ENCODE measurements at regions not wholly inside any gene's neighbourhood (a gene's known extent, or its start where the extent isn't known, plus 50 kb on each side); places are given as distances from the start of the nearest gene placed in this dataset.
A peak's percentile ranks its signal among the peaks of the same experiment; 100 is the strongest.

- ATAC-seq: no peak
- Mint-ChIP-seq H3K36me3 (ENCODE audit: low read depth) (peaks cover 5% of the 10 kb centered on the region), H3K27me3 (no peaks in the 10 kb centered on the region), H3K4me3 (peak overlapping the region; percentile 86), H3K4me1 (peaks cover 11% of the 10 kb centered on the region), H3K27ac (peak overlapping the region; percentile 100)
- no peaks in the 10 kb centered on the region for H3K9me3 ChIP-seq (ENCODE audit: control insufficient read depth, low read length, poor library complexity, severe bottlenecking)
- no peak for DNase-seq
Measured at GRCh38 chr14:22488522-22489243, 100.3 kb downstream of the DAD1 start.

- peak overlapping the region; percentile 100 for H3K27ac Mint-ChIP-seq
- ATAC-seq (no peak), DNase-seq (no peak)
- H3K27me3 Mint-ChIP-seq: no peaks in the 10 kb centered on the region
- H3K9me3 ChIP-seq (ENCODE audit: control insufficient read depth, low read length, poor library complexity, severe bottlenecking): no peaks in the 10 kb centered on the region
- peaks cover 5% of the 10 kb centered on the region for H3K36me3 Mint-ChIP-seq (ENCODE audit: low read depth)
- H3K4me3 Mint-ChIP-seq: peak overlapping the region; percentile 86
- H3K4me1 Mint-ChIP-seq: peaks cover 8% of the 10 kb centered on the region
Measured at GRCh38 chr14:22487941-22488340, 101.1 kb downstream of the DAD1 start.

GRCh38 chr14:22487401-22487800 is 101.6 kb downstream of the DAD1 start:
- Mint-ChIP-seq H3K27me3 (no peaks in the 10 kb centered on the region), H3K4me1 (peaks cover 8% of the 10 kb centered on the region), H3K27ac (peak overlapping the region; percentile 32), H3K4me3 (peak overlapping the region; percentile 86), H3K36me3 (ENCODE audit: low read depth) (peaks cover 5% of the 10 kb centered on the region)
- ATAC-seq (no peak), DNase-seq (no peak)
- H3K9me3 ChIP-seq (ENCODE audit: control insufficient read depth, low read length, poor library complexity, severe bottlenecking): no peaks in the 10 kb centered on the region

- DNase-seq (no peak), ATAC-seq (no peak)
- no peaks in the 10 kb centered on the region for H3K27me3 Mint-ChIP-seq
- H3K27ac Mint-ChIP-seq: peak overlapping the region; percentile 32
- H3K36me3 Mint-ChIP-seq (ENCODE audit: low read depth): peaks cover 5% of the 10 kb centered on the region
- peak overlapping the region; percentile 76 for H3K4me3 Mint-ChIP-seq
- no peaks in the 10 kb centered on the region for H3K9me3 ChIP-seq (ENCODE audit: control insufficient read depth, low read length, poor library complexity, severe bottlenecking)
- H3K4me1 Mint-ChIP-seq: peaks cover 5% of the 10 kb centered on the region
Measured at GRCh38 chr14:22486675-22487074, 102.3 kb downstream of the DAD1 start.

- Mint-ChIP-seq H3K27ac (peak overlapping the region; percentile 24), H3K27me3 (no peaks in the 10 kb centered on the region), H3K36me3 (ENCODE audit: low read depth) (peaks cover 1% of the 10 kb centered on the region), H3K4me3 (peak overlapping the region; percentile 65), H3K4me1 (peaks cover 1% of the 10 kb centered on the region)
- ATAC-seq (no peak), DNase-seq (no peak)
- no peaks in the 10 kb centered on the region for H3K9me3 ChIP-seq (ENCODE audit: control insufficient read depth, low read length, poor library complexity, severe bottlenecking)
Measured at GRCh38 chr14:22485649-22486048, 103.4 kb downstream of the DAD1 start.

- H3K4me1 Mint-ChIP-seq: no peaks in the 10 kb centered on the region
- H3K4me3 Mint-ChIP-seq: no peak overlapping the region
Measured at GRCh38 chr14:22485178-22485577, 103.8 kb downstream of the DAD1 start.

GRCh38 chr14:22484632-22485031 is 104.4 kb downstream of the DAD1 start:
- H3K36me3 Mint-ChIP-seq (ENCODE audit: low read depth): no peaks in the 10 kb centered on the region
- no peak for ATAC-seq
- H3K27ac Mint-ChIP-seq: peak overlapping the region; percentile 24
- H3K4me1 Mint-ChIP-seq: no peaks in the 10 kb centered on the region
- no peak for DNase-seq
- no peaks in the 10 kb centered on the region for H3K27me3 Mint-ChIP-seq
- no peaks in the 10 kb centered on the region for H3K9me3 ChIP-seq (ENCODE audit: control insufficient read depth, low read length, poor library complexity, severe bottlenecking)
- H3K4me3 Mint-ChIP-seq: peak overlapping the region; percentile 75

More at GRCh38 chr14:22485178-22485577, 103.8 kb downstream of the DAD1 start:
- Mint-ChIP-seq H3K27me3 (no peaks in the 10 kb centered on the region), H3K27ac (peak overlapping the region; percentile 24), H3K36me3 (ENCODE audit: low read depth) (no peaks in the 10 kb centered on the region)
- no peaks in the 10 kb centered on the region for H3K9me3 ChIP-seq (ENCODE audit: control insufficient read depth, low read length, poor library complexity, severe bottlenecking)
- DNase-seq (no peak), ATAC-seq (no peak)

GRCh38 chr14:22483863-22484593 is 105.0 kb downstream of the DAD1 start:
- Mint-ChIP-seq H3K27ac (peak overlapping the region; percentile 24), H3K36me3 (ENCODE audit: low read depth) (no peaks in the 10 kb centered on the region), H3K27me3 (no peaks in the 10 kb centered on the region), H3K4me3 (peak overlapping the region; percentile 75), H3K4me1 (no peaks in the 10 kb centered on the region)
- H3K9me3 ChIP-seq (ENCODE audit: control insufficient read depth, low read length, poor library complexity, severe bottlenecking): no peaks in the 10 kb centered on the region
- DNase-seq (no peak), ATAC-seq (no peak)

- ATAC-seq (no peak), DNase-seq (no peak)
- peak overlapping the region; percentile 75 for H3K4me3 Mint-ChIP-seq
- no peaks in the 10 kb centered on the region for H3K9me3 ChIP-seq (ENCODE audit: control insufficient read depth, low read length, poor library complexity, severe bottlenecking)
- H3K4me1 Mint-ChIP-seq: no peaks in the 10 kb centered on the region
- H3K27ac Mint-ChIP-seq: no peak overlapping the region
- no peaks in the 10 kb centered on the region for H3K27me3 Mint-ChIP-seq
- no peaks in the 10 kb centered on the region for H3K36me3 Mint-ChIP-seq (ENCODE audit: low read depth)
Measured at GRCh38 chr14:22482782-22483553, 106.1 kb downstream of the DAD1 start.

- no peaks in the 10 kb centered on the region for H3K9me3 ChIP-seq (ENCODE audit: control insufficient read depth, low read length, poor library complexity, severe bottlenecking)
- no peaks in the 10 kb centered on the region for H3K27me3 Mint-ChIP-seq
- DNase-seq (no peak), ATAC-seq (no peak)
- peak overlapping the region; percentile 21 for H3K4me3 Mint-ChIP-seq
- H3K27ac Mint-ChIP-seq: peak overlapping the region; percentile 43
- no peaks in the 10 kb centered on the region for H3K4me1 Mint-ChIP-seq
- H3K36me3 Mint-ChIP-seq (ENCODE audit: low read depth): no peaks in the 10 kb centered on the region
Measured at GRCh38 chr14:22482085-22482694, 106.8 kb downstream of the DAD1 start.

- no peaks in the 10 kb centered on the region for H3K4me1 Mint-ChIP-seq
- H3K27ac Mint-ChIP-seq: peak overlapping the region; percentile 43
- no peaks in the 10 kb centered on the region for H3K9me3 ChIP-seq (ENCODE audit: control insufficient read depth, low read length, poor library complexity, severe bottlenecking)
- ATAC-seq: no peak
- no peaks in the 10 kb centered on the region for H3K27me3 Mint-ChIP-seq
- H3K36me3 Mint-ChIP-seq (ENCODE audit: low read depth): no peaks in the 10 kb centered on the region
- no peak for DNase-seq
- H3K4me3 Mint-ChIP-seq: no peak overlapping the region
Measured at GRCh38 chr14:22481546-22481945, 107.5 kb downstream of the DAD1 start.

GRCh38 chr14:22479776-22480464 is 109.1 kb downstream of the DAD1 start:
- Mint-ChIP-seq H3K4me3 (peak overlapping the region; percentile 63), H3K36me3 (ENCODE audit: low read depth) (no peaks in the 10 kb centered on the region), H3K27me3 (no peaks in the 10 kb centered on the region), H3K27ac (no peak overlapping the region), H3K4me1 (no peaks in the 10 kb centered on the region)
- no peak for ATAC-seq
- DNase-seq: no peak
- H3K9me3 ChIP-seq (ENCODE audit: control insufficient read depth, low read length, poor library complexity, severe bottlenecking): no peaks in the 10 kb centered on the region

All from T-helper 17 cell (primary cell).